Kidney glomerular epithelial cell (primary cell): ENCODE measurements at regions not wholly inside any gene's neighbourhood (a gene's known extent, or its start where the extent isn't known, plus 50 kb on each side); places are given as distances from the start of the nearest gene placed in this dataset.
A peak's percentile ranks its signal among the peaks of the same experiment; 100 is the strongest.
"Not testable (repeated sequence)": the region's sequence is repeated elsewhere in the genome, so short reads cannot be mapped to it uniquely, and the experiment has no call there.

Experiments used
- DNase-seq: peaks from one replicate; lab custom pipeline; 2025; lab: John Stamatoyannopoulos, UW

- DNase-seq, result no peak
Observed at GRCh38 chrX:43375136-43375535, 281.0 kb upstream of the MAOA start.

- DNase-seq, result no peak
Observed at GRCh38 chrX:43380704-43381103, 275.4 kb upstream of the MAOA start.

GRCh38 chrX:43386875-43387274, 269.2 kb upstream of the MAOA start:
- no peak for DNase-seq

- DNase-seq, result no peak
Observed at GRCh38 chrX:43405191-43405590, 250.9 kb upstream of the MAOA start.

GRCh38 chrX:43423876-43424275, 232.2 kb upstream of the MAOA start:
- DNase-seq, result peak; percentile 3

GRCh38 chrX:43436517-43436916, 219.6 kb upstream of the MAOA start:
- DNase-seq, result no peak

GRCh38 chrX:43446752-43447151, 209.3 kb upstream of the MAOA start:
- no peak for DNase-seq

GRCh38 chrX:43448688-43449087, 207.4 kb upstream of the MAOA start:
- no peak for DNase-seq

- no peak for DNase-seq
Observed at GRCh38 chrX:43450355-43450754, 205.7 kb upstream of the MAOA start.

GRCh38 chrX:43451976-43452686, 204.0 kb upstream of the MAOA start:
- not testable (repeated sequence) for DNase-seq

GRCh38 chrX:43456063-43456462, 200.0 kb upstream of the MAOA start:
- no peak for DNase-seq

GRCh38 chrX:43456906-43457305, 199.2 kb upstream of the MAOA start:
- no peak for DNase-seq

- no peak for DNase-seq
Observed at GRCh38 chrX:43467608-43468234, 188.4 kb upstream of the MAOA start.

GRCh38 chrX:43469391-43470054, 186.6 kb upstream of the MAOA start:
- DNase-seq, result no peak

- DNase-seq, result no peak
Observed at GRCh38 chrX:43474321-43474720, 181.8 kb upstream of the MAOA start.

- no peak for DNase-seq
Observed at GRCh38 chrX:43479070-43479469, 177.0 kb upstream of the MAOA start.

GRCh38 chrX:43479850-43480249, 176.2 kb upstream of the MAOA start:
- no peak for DNase-seq

- no peak for DNase-seq
Observed at GRCh38 chrX:43481576-43481975, 174.5 kb upstream of the MAOA start.

- DNase-seq, result no peak
Observed at GRCh38 chrX:43493756-43494155, 162.3 kb upstream of the MAOA start.

GRCh38 chrX:43500246-43500645, 155.9 kb upstream of the MAOA start:
- no peak for DNase-seq

GRCh38 chrX:43500996-43501694, 155.0 kb upstream of the MAOA start:
- DNase-seq, result no peak

GRCh38 chrX:43504394-43504793, 151.7 kb upstream of the MAOA start:
- peak; percentile 11 for DNase-seq

- DNase-seq, result peak; percentile 7
Observed at GRCh38 chrX:43505769-43506168, 150.3 kb upstream of the MAOA start.
